GM13977 (cell line): ENCODE measurements at regions not wholly inside any gene's neighbourhood (a gene's known extent, or its start where the extent isn't known, plus 50 kb on each side); places are given as distances from the start of the nearest gene placed in this dataset.

Experiments
- DNase-seq: peaks from one replicate; pipeline ENCODE4 v3.0.0; 2012; ENCODE audit warnings: low spot score
- CTCF ChIP-seq: IDR thresholded peaks from 2 replicates; pipeline ENCODE4 v1.5.1; 2012; ENCODE audit warnings: mild to moderate bottlenecking, control low read depth; ENCODE audit not compliant: insufficient read depth; ENCODE audit errors: extremely low read depth, missing control alignments
- in situ Hi-C: fragments of 300-500 bp; cut with MboI; formaldehyde crosslinking; loops from one replicate; pipeline ENCODE4 v1.12.0; 2022; ENCODE audit warnings: low sequenced_read_pairs, low pct_unique_long_range_greater_than_20kb, mixed read lengths, inconsistent platforms; ENCODE audit not compliant: unreplicated experiment

- in situ Hi-C loops = no loop called here
- no peak for DNase-seq
- TF ChIP-seq CTCF = no peak
These were observed 1170.3 kb downstream of the OLFM4 start for GRCh38 chr13:54198911-54199310.

DNA sequence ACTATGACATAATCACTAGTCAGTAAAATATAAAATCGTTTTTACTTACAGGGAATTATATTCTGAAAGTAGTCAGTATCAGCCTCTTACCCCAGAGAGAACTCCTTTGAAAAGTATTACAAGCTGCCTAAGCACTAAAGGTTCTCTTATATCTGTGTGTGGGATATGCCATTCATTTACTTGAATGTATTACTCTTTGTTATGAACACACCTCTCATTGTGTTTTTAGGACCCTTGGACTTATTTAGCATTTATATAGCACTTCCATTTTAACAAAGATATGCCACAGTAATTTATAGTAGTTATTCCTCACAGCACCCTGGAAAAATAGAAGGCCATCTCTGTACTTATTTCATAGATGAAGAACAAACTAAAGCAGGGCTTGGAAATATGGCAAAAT lies 1178.0 kb downstream of the OLFM4 start:
- DNase-seq = no peak
- in situ Hi-C loops = no loop called here
- no peak for TF ChIP-seq CTCF

DNA sequence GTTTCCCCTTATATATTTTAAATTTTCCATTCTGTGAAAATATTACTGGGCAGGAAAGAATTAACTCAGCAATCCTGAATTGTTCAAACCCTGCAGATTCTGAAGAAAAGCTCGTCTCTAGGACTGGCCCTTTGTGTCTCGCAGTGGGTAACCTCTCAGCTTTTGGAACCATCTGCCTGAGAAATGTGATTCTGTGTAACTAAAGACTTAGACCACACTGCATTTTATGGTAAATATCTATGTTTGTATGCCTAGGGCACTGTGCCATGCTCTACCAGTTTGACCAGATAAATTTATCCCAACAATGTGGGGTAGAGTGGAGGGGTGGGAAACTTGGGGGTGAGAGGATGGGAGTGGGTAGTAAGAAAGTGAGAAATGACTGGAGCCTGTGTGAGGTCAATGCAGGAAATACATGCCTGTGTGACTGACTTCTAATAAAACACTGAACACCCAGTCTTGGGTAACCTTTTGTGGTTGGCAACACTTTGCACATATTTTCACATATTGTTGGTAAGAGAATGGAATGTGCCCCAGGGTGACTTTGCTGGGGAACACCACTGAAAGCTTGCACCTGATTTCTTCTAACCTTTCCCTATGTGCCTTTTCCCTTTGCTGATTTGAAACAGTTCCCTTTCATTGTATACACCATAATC lies 1181.9 kb downstream of the OLFM4 start:
- in situ Hi-C loops = no loop called here
- no peak for TF ChIP-seq CTCF
- DNase-seq = no peak

GRCh38 chr13:54216221-54216620 lies 1187.6 kb downstream of the OLFM4 start:
- DNase-seq = no peak
- no peak for TF ChIP-seq CTCF
- in situ Hi-C loops = no loop called here

GRCh38 chr13:54226876-54227275 lies 1198.3 kb downstream of the OLFM4 start:
- in situ Hi-C loops = no loop called here

DNA sequence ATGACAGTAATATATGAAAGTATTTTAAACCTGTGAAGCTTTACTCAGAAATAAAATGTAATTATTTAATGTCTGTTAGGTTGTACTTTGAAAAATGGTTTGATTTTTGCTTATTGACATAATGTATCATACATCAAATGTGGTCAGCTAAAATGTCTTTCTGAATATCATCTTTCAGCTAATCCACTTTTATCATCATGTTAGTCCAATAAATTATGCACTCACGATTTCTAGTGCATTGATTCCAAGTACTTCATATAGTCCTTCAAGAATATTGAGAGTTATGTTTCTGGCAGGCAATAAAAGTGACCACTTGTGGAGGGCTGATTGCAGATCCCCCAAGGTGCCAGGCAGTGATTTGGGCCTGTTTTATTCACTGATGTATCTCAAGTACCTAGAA lies 1204.1 kb downstream of the OLFM4 start:
- TF ChIP-seq CTCF = no peak
- in situ Hi-C loops = no loop called here
- DNase-seq = no peak

More at GRCh38 chr13:54226876-54227275, 1198.3 kb downstream of the OLFM4 start:
- DNase-seq = no peak
- no peak for TF ChIP-seq CTCF
